ENCODE measurements at regions not wholly inside any gene's neighbourhood (a gene's known extent, or its start where the extent isn't known, plus 50 kb on each side); places are given as distances from the start of the nearest gene placed in this dataset.
A peak's percentile ranks its signal among the peaks of the same experiment; 100 is the strongest.

DNA sequence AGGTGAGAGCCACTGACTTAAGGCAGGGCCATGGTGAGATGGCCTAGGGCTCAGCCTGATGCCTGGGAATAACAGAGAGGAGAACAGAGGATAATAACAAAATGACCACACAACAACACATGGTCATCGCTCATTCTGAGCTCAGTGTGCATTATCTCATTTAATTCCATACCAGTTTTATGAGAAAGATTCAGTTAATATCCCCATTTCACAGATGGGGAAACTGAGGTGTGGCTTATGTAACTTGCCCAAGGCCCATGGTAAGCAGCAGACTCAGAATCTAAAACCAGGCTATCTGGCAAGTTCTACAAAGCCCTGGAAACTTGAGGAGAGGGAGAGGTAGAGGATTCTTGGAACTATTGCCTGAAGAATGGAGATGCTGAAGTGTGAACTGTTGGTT, 200.9 kb upstream of the PMEPA1 start:
- H3K4me3 ChIP-seq (ENCODE audit: low read length in 3 of 3), result no peak overlapping the region

DNA sequence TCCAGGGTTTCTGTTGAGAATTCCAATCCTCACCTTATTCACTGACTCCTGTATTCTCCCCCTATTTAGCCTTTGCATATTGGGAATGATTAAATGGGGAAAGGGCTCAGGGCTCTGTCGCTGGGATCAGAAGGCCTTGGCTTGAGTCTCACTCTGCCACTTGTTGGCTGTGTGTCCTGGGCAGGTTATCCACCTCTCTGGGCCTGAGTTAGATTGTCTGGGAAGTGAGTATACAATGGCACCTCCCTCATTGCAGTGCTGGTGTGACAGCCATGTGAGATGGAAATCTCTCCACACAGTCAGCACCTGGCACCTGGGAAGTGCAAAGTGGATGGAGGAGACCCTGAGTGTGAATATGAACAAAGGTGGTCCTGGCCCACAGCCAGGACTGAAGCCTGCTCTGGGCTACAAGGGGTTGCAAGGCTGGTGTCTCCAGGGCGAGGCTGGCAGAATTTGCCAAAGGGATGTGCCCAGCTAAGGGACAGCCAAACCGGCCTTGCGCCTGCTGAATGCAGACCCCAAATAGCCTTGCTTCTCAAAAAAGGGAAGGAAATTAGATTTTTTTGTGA, 200.0 kb upstream of the PMEPA1 start:
- intact Hi-C loops (cut with DNase I), result no loop called here
- Histone ChIP-seq H3K4me3 (ENCODE audit: low read length in 3 of 3) (no peak overlapping the region), H3K27me3 (ENCODE audit: control insufficient read depth, insufficient read depth, low read length) (no peaks in the 10 kb centered on the region), H3K4me1 (ENCODE audit: control insufficient read depth in 2 of 3, insufficient read depth in 2 of 3, low read depth in 1 of 3, low read length in 3 of 3) (no peaks in the 10 kb centered on the region), H3K36me3 (ENCODE audit: control insufficient read depth in 2 of 3, insufficient read depth in 3 of 3, low read length in 3 of 3) (no peaks in the 10 kb centered on the region), H3K27ac (ENCODE audit: low read depth in 2 of 2, low read length in 2 of 2) (no peak overlapping the region), H3K9ac (ENCODE audit: low read length in 3 of 3) (no peak overlapping the region), H3K9me3 (ENCODE audit: control insufficient read depth in 2 of 3, insufficient read depth in 1 of 3, low read length in 3 of 3) (no peaks in the 10 kb centered on the region)
- DNase-seq (peak in 1 of 5 donors; percentile 4), FAIRE-seq (no peak)
- TF ChIP-seq, protein P1, sequence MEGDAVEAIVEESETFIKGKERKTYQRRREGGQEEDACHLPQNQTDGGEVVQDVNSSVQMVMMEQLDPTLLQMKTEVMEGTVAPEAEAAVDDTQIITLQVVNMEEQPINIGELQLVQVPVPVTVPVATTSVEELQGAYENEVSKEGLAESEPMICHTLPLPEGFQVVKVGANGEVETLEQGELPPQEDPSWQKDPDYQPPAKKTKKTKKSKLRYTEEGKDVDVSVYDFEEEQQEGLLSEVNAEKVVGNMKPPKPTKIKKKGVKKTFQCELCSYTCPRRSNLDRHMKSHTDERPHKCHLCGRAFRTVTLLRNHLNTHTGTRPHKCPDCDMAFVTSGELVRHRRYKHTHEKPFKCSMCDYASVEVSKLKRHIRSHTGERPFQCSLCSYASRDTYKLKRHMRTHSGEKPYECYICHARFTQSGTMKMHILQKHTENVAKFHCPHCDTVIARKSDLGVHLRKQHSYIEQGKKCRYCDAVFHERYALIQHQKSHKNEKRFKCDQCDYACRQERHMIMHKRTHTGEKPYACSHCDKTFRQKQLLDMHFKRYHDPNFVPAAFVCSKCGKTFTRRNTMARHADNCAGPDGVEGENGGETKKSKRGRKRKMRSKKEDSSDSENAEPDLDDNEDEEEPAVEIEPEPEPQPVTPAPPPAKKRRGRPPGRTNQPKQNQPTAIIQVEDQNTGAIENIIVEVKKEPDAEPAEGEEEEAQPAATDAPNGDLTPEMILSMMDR (IDR thresholded peaks at IDR 0.05; ENCODE audit: borderline replicate concordance, extremely low read depth, insufficient read depth), result no peak

More for the DNA sequence above, 200.9 kb upstream of the PMEPA1 start:
- FAIRE-seq (no peak), DNase-seq (no peak)
- Histone ChIP-seq H3K9me3 (ENCODE audit: control insufficient read depth in 2 of 3, insufficient read depth in 1 of 3, low read length in 3 of 3) (no peaks in the 10 kb centered on the region), H3K27ac (ENCODE audit: low read depth in 2 of 2, low read length in 2 of 2) (no peak overlapping the region), H3K4me1 (ENCODE audit: control insufficient read depth in 2 of 3, insufficient read depth in 2 of 3, low read depth in 1 of 3, low read length in 3 of 3) (no peaks in the 10 kb centered on the region), H3K27me3 (ENCODE audit: control insufficient read depth, insufficient read depth, low read length) (no peaks in the 10 kb centered on the region), H3K9ac (ENCODE audit: low read length in 3 of 3) (no peak overlapping the region), H3K36me3 (ENCODE audit: control insufficient read depth in 2 of 3, insufficient read depth in 3 of 3, low read length in 3 of 3) (no peaks in the 10 kb centered on the region)
- intact Hi-C loops (cut with DNase I), result no loop called here
- TF ChIP-seq, protein P1 (IDR thresholded peaks at IDR 0.05; ENCODE audit: borderline replicate concordance, extremely low read depth, insufficient read depth), result no peak

DNA sequence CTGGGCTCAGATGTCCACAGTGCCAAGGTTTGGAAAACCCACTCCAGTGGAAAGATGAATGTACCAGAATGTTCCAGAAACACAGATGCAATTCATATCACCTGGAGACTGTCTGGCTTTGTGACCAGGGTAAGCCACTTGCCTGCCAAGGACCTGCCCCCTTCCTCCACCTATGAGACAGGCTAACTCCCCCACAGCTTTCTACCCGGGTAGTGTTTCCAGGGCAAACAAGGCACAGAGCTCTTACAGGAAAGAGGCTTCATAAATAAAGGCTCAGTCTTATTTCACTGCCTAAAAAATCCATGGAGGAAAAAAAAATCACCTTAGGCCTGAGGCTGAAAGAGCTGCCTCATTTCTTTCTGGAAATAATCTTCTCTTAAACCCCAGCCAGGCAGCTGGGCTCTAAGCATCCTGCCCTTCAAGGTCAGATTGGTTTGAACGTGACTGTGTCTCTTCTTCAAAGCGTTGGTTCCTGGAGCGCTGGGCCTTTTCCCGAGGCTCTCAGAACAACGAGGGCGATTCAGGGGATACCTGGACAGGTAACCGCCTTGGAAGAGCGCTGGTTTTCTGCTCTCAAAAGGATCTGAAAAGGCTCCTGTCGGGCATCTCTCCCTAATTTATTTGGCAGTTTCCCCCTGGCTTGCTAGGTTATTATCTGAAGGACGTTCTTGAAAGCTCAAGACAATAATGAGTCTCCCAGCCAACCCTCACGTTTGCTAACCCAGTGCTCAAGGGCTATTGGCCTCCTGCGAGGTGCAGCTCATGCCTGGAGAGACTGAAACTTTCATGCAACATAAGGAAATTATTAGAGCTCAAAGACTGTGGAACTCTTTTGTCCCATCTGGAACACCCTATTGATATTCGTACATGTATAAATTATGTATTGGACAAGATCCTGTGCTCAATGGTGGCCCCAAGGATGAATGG, 199.2 kb upstream of the PMEPA1 start:
- Histone ChIP-seq H3K9me3 (ENCODE audit: control insufficient read depth in 2 of 3, insufficient read depth in 1 of 3, low read length in 3 of 3) (no peaks in the 10 kb centered on the region), H3K4me3 (ENCODE audit: low read length in 3 of 3) (no peak overlapping the region), H3K4me1 (ENCODE audit: control insufficient read depth in 2 of 3, insufficient read depth in 2 of 3, low read depth in 1 of 3, low read length in 3 of 3) (no peaks in the 10 kb centered on the region), H3K27ac (ENCODE audit: low read depth in 2 of 2, low read length in 2 of 2) (no peak overlapping the region), H3K27me3 (ENCODE audit: control insufficient read depth, insufficient read depth, low read length) (no peaks in the 10 kb centered on the region), H3K36me3 (ENCODE audit: control insufficient read depth in 2 of 3, insufficient read depth in 3 of 3, low read length in 3 of 3) (no peaks in the 10 kb centered on the region), H3K9ac (ENCODE audit: low read length in 3 of 3) (no peak overlapping the region)
- TF ChIP-seq, protein P1 (IDR thresholded peaks at IDR 0.05; ENCODE audit: borderline replicate concordance, extremely low read depth, insufficient read depth), result no peak
- peak in 4 of 5 donors; percentile 71 to 90 (median 86) for DNase-seq
- intact Hi-C loops (cut with DNase I), result no loop called here
- no peak for FAIRE-seq

Data from kidney (tissue), 13 donors.